Liver (tissue), 8 donors: ENCODE measurements at regions not wholly inside any gene's neighbourhood (a gene's known extent, or its start where the extent isn't known, plus 50 kb on each side); places are given as distances from the start of the nearest gene placed in this dataset.

Experiments used
- DNase-seq: peaks from one replicate; pipeline ENCODE4 v3.0.0-alpha.2; 2017; ENCODE audit warnings: low spot score
- H3K27ac ChIP-seq, 2 donors: one replicate each; pipeline ENCODE4 v1.7.0; 2013; ENCODE audit warnings: inconsistent platforms in 2 of 2, low read length in 2 of 2, control low read depth in 1 of 2, low read depth in 1 of 2, mild to moderate bottlenecking in 1 of 2
- H3K27me3 ChIP-seq, 4 donors: one replicate each; pipeline versions ENCODE4 v1.6.1 to v1.7.0; 2013; ENCODE audit warnings: low read length in 3 of 4, inconsistent platforms in 1 of 4, mild to moderate bottlenecking in 1 of 4, moderate library complexity in 1 of 4; ENCODE audit not compliant: control insufficient read depth in 4 of 4, insufficient read depth in 4 of 4
- H3K36me3 ChIP-seq, 4 donors: one replicate each; pipeline versions ENCODE4 v1.6.1 to v1.7.0; 2013; ENCODE audit warnings: low read length in 3 of 4, mild to moderate bottlenecking in 3 of 4, low read depth in 1 of 4, moderate library complexity in 1 of 4; ENCODE audit not compliant: control insufficient read depth in 4 of 4, insufficient read depth in 3 of 4
- H3K4me1 ChIP-seq, 4 donors: one replicate each; pipeline versions ENCODE4 v1.6.1 to v1.7.0; 2013; ENCODE audit warnings: low read length in 3 of 4, mild to moderate bottlenecking in 3 of 4, moderate library complexity in 1 of 4; ENCODE audit not compliant: control insufficient read depth in 4 of 4, insufficient read depth in 4 of 4
- H3K4me3 ChIP-seq, 3 donors: one replicate each; pipeline versions ENCODE4 v1.6.1 to v1.7.0; 2013; ENCODE audit warnings: low read length in 3 of 3, control low read depth in 1 of 3, low read depth in 1 of 3, mild to moderate bottlenecking in 1 of 3
- H3K9ac ChIP-seq, 2 donors: one replicate each; pipeline ENCODE4 v1.7.0; 2013; ENCODE audit warnings: low read length in 2 of 2, mild to moderate bottlenecking in 2 of 2, moderate library complexity in 2 of 2, control low read depth in 1 of 2, low read depth in 1 of 2
- H3K9me3 ChIP-seq, 4 donors: one replicate each; pipeline versions ENCODE4 v1.6.1 to v1.7.0; 2013; ENCODE audit warnings: low read length in 3 of 4; ENCODE audit not compliant: control insufficient read depth in 4 of 4
- ATF3 ChIP-seq: IDR thresholded peaks from 2 replicates; pipeline ENCODE4 v1.6.1; 2016; ENCODE audit warnings: antibody characterized with exemption
- CTCF ChIP-seq: fragments of 150-350 bp; IDR thresholded peaks from 2 replicates; pipeline ENCODE4 v1.5.1; 2017; ENCODE audit warnings: improper control_type of control experiment, low read depth, low read length; ENCODE audit not compliant: missing input control
- EGR1 ChIP-seq, 2 donors: IDR thresholded peaks; 2 replicates each; pipeline ENCODE4 v1.6.1; 2016 to 2018; ENCODE audit warnings: antibody characterized with exemption in 2 of 2, low read depth in 2 of 2
- FOXA1 ChIP-seq: IDR thresholded peaks from 2 replicates; pipeline ENCODE4 v1.6.1; 2016; ENCODE audit warnings: antibody characterized with exemption
- FOXA2 ChIP-seq: IDR thresholded peaks from 2 replicates; pipeline ENCODE4 v1.6.1; 2016; ENCODE audit warnings: antibody characterized with exemption
- HNF4A ChIP-seq, 2 donors: conservative IDR thresholded peaks; 2 replicates each; pipeline ENCODE4 v1.6.1; 2016; ENCODE audit warnings: antibody characterized with exemption in 2 of 2, mild to moderate bottlenecking in 2 of 2
- HNF4G ChIP-seq: IDR thresholded peaks from 2 replicates; pipeline ENCODE4 v1.6.1; 2016; ENCODE audit warnings: antibody characterized with exemption
- JUND ChIP-seq, 2 donors: IDR thresholded peaks; 2 replicates each; pipeline ENCODE4 v1.6.1; 2016; ENCODE audit warnings: antibody characterized with exemption in 2 of 2
- MAX ChIP-seq: IDR thresholded peaks from 2 replicates; pipeline ENCODE4 v1.6.1; 2016; ENCODE audit warnings: antibody characterized with exemption
- RAD21 ChIP-seq, 2 donors: IDR thresholded peaks; 2 replicates each; pipeline ENCODE4 v1.6.1; 2016; ENCODE audit warnings: antibody characterized with exemption in 2 of 2, mild to moderate bottlenecking in 2 of 2
- REST ChIP-seq: IDR thresholded peaks from 2 replicates; pipeline ENCODE4 v1.6.1; 2016; ENCODE audit warnings: antibody characterized with exemption, mild to moderate bottlenecking
- RXRA ChIP-seq, 2 donors: IDR thresholded peaks; 2 replicates each; pipeline ENCODE4 v1.6.1; 2017 to 2018; ENCODE audit warnings: antibody characterized with exemption in 2 of 2, mild to moderate bottlenecking in 1 of 2
- SP1 ChIP-seq: IDR thresholded peaks from 2 replicates; pipeline ENCODE4 v1.6.1; 2018; ENCODE audit warnings: antibody characterized with exemption, mild to moderate bottlenecking
- TAF1 ChIP-seq: conservative IDR thresholded peaks from 2 replicates; pipeline ENCODE4 v1.6.1; 2016; ENCODE audit warnings: antibody characterized with exemption, mild to moderate bottlenecking
- ZBTB33 ChIP-seq: IDR thresholded peaks from 2 replicates; pipeline ENCODE4 v1.6.1; 2016; ENCODE audit warnings: antibody characterized with exemption
- WGBS: extraction: QIAGEN DNeasy Blood & Tissue Kit; methylation state at CpG from one replicate; pipeline ENCODE4 v1.1.7; 2013; 5-methylcytosine and 5-hydroxymethylcytosine counted together
- donor health status: healthy.
- donor health status: healthy.
- donor health status: healthy.
- donor health status: healthy.
- donor health status: healthy.

- Histone ChIP-seq H3K4me1 (peaks cover 0 to 4% (median 1%) of the 10 kb centered on the region in 4 donors), H3K4me3 (no peak overlapping the region), H3K27ac (no peak overlapping the region), H3K36me3 (no peaks in the 10 kb centered on the region), H3K9me3 (no peaks in the 10 kb centered on the region), H3K9ac (no peak overlapping the region), H3K27me3 (no peaks in the 10 kb centered on the region)
- DNase-seq = no peak
- WGBS = 72% methylated on average over 5 of the region's 5 CpGs
- TF ChIP-seq RXRA (IDR thresholded peaks at IDR 0.05) (no peak), RAD21 (IDR thresholded peaks at IDR 0.05) (no peak), REST (no peak), CTCF (no peak), JUND (IDR thresholded peaks at IDR 0.05) (no peak), FOXA2 (no peak), ZBTB33 (no peak), SP1 (no peak), HNF4G (no peak), HNF4A (conservative IDR thresholded peaks at IDR 0.05) (no peak), MAX (no peak), ATF3 (no peak), TAF1 (no peak)
Measured at GRCh38 chr2:111689941-111690340, 194.1 kb downstream of the ANAPC1 start.

- no peak overlapping the region for H3K9ac ChIP-seq
- no peaks in the 10 kb centered on the region for H3K9me3 ChIP-seq
- no peak overlapping the region for H3K27ac ChIP-seq
- H3K4me3 ChIP-seq = no peak overlapping the region
- no peaks in the 10 kb centered on the region for H3K36me3 ChIP-seq
- DNase-seq = no peak
- no peak for TF ChIP-seq REST
- TF ChIP-seq HNF4A (conservative IDR thresholded peaks at IDR 0.05) = no peak
- no peak for TF ChIP-seq FOXA1
- TF ChIP-seq RXRA (IDR thresholded peaks at IDR 0.05) = no peak
- no peak for TF ChIP-seq MAX
- no peak for TF ChIP-seq FOXA2
- TF ChIP-seq ATF3 = no peak
- TF ChIP-seq EGR1 (IDR thresholded peaks at IDR 0.05; ENCODE audit: low read depth in 2 of 2) = no peak
- H3K4me1 ChIP-seq = no peaks in the 10 kb centered on the region
- H3K27me3 ChIP-seq = no peaks in the 10 kb centered on the region
- 95% methylated on average over 5 of the region's 5 CpGs for WGBS
Measured at GRCh38 chr2:111691164-111691875, 192.7 kb downstream of the ANAPC1 start.
